Uterus (tissue), 2 donors: ENCODE measurements at regions not wholly inside any gene's neighbourhood (a gene's known extent, or its start where the extent isn't known, plus 50 kb on each side); places are given as distances from the start of the nearest gene placed in this dataset.

Experiments
- CTCF ChIP-seq, 4 experiments: fragments of 200-600 bp in 2 of 4; fragments of 450-650 bp in 2 of 4; sonication (generic) in 2 of 4; IDR thresholded peaks; one replicate each; pipeline ENCODE4 v1.5.1; 2016 to 2019; ENCODE audit warnings: antibody characterized with exemption in 4 of 4, mild to moderate bottlenecking in 2 of 4, moderate library complexity in 1 of 4
- POLR2A ChIP-seq, 2 donors: fragments of 450-650 bp; IDR thresholded peaks; one replicate each; pipeline ENCODE4 v1.6.1; 2016; ENCODE audit warnings: antibody characterized with exemption in 2 of 2, mild to moderate bottlenecking in 1 of 2, moderate library complexity in 1 of 2

- TF ChIP-seq CTCF (IDR thresholded peaks at IDR 0.05) (no peak), POLR2A (IDR thresholded peaks at IDR 0.05) (no peak)
Measured at GRCh38 chr2:37775908-37776250, 104.4 kb upstream of the CDC42EP3 start.
